ENCODE measurements at regions not wholly inside any gene's neighbourhood (a gene's known extent, or its start where the extent isn't known, plus 50 kb on each side); places are given as distances from the start of the nearest gene placed in this dataset.
A peak's percentile ranks its signal among the peaks of the same experiment; 100 is the strongest.
"Not testable (repeated sequence)": the region's sequence is repeated elsewhere in the genome, so short reads cannot be mapped to it uniquely, and the experiment has no call there.

DNA sequence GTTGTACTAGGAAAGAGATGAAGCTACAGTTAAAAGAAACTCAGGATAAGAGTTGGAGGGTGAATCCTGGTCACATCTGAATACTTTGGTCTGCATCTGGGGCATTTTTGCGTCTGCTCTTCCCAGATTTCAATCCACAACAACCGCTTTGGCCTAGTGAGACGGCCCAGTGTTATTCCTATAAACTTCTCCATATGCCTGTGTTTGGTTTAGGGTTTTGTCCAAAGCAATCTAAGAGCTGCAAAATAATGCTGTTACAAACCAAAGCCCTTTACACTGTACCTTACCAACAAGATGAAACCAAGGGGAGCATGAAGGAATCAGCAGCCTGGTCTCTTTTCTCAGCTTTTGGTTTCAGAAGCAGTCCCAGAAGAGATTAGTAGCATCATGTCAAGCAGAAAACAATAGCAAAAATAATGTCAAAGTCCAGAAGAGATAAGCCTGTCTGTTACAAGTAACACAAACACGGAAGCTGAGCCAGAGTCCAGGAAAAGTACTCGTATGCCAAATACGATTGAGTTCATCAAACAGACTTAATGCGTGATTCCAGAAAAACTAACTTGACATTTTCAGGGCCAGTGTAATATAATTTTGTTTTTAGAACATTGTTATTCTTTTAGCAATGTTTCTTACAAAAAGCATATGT is 379.9 kb upstream of the ACO1 start:
- no peak for DNase-seq (ENCODE audit: low read depth)

DNA sequence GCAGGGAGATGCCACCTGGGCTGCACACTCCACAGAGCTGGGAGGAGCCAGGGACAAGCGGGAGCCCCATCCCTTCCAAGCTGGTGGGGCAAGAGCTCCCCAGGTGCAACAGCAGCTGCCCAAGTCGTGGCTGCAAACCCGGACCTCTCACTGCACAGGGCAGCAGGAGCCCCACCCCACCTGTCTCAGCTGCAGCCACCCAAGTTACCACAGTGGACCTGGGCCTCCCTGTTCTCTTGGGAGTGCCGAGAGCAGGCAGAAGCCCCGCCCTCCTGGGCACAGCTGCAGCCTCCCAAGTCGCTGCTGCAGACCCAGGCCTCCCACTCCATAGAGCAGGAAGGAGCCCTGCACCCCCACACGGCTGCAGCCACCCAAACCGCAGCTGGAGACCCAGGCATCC is 374.1 kb upstream of the ACO1 start:
- DNase-seq (ENCODE audit: low read depth), result no peak

DNA sequence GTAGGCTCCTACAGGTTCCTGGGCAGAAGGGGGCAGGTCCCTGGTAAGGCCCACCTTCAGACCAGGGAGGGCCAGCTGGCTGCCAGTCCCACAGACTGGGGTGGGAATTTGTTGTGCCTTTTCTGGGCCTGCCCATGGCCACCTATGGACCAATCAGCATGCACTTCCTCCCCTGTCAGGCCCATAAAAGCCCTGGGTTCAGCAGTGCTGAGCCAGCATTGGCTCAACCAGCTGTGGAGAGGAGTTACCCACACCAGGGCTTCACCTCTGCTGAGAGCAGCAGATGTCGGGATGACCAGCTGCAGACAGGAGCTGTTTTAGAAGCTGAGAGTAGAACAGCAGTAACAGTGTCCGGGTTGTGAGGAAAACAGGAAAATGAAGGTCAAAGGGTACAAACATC is 373.4 kb upstream of the ACO1 start:
- no peak for DNase-seq (ENCODE audit: low read depth)

DNA sequence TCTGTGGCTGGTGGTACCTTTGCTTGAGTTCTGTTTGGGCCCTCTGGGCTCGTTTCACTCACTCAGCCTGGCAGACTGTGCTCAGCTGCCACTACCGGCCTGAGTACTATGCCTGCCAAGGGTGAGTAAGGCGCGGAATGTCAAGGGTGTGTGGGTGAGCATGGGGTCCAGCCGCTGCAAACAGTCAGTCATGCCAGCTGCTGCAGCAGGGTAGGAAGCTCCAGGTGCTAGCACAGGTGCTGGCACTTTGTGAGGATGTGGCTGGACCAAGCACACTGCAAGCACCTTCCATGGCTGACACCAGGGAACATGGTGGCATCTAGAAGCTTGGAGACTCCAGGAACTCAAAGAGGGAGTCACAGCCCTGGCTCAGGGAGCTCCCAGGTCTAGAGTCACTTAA is 368.6 kb upstream of the ACO1 start:
- no peak for DNase-seq (ENCODE audit: low read depth)

DNA sequence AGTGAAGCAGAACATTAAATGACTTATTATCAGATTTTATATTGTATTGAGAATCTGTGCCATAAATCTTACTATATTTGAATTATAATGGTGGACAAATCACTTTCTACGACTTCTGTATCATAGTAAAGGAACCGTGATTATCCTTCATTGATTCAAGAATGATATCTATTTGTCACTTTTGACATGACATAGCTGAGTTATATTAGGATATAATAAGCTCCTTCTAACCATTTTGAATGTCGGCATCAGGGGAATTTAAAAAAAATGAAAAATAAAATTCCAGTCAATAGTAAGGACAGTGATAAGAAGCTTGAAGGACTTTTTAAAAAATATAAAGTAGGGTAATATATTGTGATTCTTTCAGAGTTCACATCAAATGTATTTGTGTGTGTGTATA is 338.9 kb upstream of the ACO1 start:
- no peak for DNase-seq (ENCODE audit: low read depth)

DNA sequence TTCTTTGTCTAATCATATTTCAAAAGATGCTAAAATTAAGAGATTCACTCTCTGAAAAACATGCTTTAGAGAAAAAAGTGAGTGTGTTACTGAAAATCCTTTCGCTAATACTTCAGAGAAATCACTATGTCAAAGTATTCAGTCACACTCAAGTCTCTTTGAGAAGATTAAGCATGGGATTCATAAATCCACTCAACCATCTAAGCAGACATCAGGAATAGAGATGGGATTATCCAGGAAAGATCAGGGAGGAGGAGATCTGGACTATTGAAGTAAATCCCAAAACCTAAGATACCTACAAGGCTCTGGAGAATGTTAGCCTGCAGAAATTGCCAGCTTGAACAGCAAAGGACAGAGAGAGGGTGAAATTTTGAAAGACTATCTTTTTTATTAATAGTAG is 317.2 kb upstream of the ACO1 start:
- no peak for DNase-seq (ENCODE audit: low read depth)

DNA sequence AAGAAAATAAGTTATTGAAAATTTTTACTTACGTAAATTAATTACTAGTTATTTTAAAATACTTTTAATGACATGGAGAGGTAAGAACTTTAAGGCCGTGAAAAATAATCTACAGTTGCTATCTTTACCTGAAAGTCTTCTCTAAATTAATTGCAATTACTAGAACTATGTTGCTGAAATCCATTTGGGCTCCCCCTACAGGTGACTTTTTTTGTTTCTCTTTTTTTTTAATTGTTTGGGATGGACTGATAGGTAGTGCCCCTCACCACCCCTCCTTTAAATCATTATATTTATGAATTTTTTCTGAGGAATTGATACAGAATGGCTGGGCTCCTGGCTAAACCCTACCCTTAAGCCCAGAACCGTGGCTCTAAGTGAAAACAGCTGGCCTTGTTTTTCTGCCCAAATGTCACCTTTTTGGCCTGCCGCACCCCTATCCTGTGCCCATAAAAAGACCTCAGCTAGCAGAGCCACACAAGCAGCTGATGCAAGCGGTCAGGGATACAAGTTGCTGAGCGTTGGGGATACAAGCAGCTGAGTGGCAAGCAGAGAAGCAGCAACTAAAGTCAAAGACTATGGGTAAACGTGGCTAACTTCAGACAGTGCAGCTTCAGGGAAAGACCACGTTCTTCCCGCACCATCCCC is 315.2 kb upstream of the ACO1 start:
- DNase-seq (ENCODE audit: low read depth), result no peak

DNA sequence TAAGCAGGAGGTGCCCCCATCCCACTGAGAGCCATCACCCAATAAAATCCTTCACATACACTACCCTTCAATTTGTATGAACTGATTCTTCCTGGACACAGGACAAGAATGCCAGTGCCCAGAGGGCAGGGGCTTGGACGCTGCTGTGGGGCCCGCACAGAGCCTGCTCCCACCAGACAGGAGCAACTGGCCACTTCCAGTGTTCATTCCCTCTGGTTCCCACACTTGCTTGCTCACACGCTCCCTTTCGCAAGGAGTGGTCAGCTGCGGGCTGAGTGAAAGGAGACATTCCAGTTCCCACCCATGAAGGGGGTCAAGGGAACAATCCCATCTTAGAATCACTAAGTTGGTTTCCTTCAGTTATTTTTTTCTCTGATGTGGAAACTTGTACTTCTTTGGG is 314.5 kb upstream of the ACO1 start:
- DNase-seq (ENCODE audit: low read depth), result no peak

DNA sequence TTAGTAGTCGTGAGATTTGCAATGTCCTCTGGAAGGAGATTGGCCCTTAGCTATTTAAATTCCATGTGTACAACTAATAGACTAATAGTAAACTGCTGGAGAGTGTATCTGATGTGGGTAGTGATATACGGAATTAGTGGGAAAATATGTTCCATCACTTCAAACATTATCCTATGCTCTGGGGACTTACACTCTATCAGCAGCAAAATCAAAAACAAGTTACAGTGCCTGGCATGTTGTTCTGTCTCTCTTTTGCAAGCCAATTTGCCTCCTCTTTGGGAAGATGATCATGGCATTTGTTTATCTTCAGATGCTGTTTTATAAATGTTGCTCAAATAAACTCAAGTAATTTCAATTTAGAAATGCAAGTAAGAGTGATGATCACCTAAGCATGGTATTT is 311.9 kb upstream of the ACO1 start:
- no peak for DNase-seq (ENCODE audit: low read depth)

DNA sequence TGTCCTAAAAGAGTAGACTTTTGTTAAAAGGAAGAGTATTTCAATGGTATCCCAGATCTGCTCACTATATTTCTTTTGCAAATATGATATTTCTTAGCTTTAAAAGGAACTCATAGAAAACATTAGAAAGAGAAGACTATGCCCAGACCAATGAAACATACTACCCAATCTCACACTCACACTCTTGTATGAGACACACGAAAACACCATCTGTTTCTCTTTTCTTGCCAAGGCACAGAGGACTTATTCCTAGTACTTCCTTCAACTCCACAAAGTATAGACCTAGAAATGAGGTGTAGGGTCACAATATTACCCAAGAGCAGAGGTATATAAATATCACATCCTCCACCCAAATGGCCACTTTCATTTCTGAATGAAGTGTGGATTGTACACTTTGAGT is 292.4 kb upstream of the ACO1 start:
- DNase-seq (ENCODE audit: low read depth), result no peak

DNA sequence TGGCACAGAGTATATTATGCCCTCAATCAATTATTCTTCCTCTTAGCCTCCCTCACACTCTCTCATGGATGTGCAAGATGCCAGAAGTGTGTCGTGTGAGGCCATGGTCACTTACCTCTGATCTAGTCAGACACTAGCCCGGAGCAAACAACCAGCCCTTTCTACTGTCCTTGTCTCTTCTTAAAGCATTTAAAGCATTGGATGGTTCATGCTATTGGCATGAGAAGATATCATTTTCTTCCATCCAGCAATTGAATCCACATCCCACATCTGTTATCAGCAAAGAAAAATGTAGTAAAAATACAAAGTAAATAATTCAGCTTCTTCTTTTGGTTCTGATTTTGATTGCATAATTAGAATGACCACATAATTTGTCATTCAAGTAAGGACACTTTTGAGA is 267.2 kb upstream of the ACO1 start:
- DNase-seq (ENCODE audit: low read depth), result no peak

DNA sequence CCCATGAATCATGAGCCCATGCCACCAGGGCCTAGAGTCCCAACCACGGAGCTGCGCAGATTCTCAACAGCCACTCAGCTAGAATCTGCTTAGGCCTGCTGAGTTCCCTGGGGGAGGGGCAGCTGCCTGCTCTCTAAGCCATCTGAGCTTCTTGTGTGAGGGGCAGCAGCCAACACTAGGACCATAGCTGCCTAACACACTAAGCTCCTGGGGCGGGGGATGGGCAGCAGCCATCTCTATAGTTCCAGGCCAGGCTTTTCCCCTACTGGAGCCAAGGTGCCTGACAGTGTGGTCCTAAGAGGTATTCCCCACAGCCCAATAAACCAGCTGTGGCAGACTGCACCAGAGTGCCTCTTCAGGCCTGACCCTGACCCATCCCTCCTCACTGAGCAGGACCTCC is 255.9 kb upstream of the ACO1 start:
- DNase-seq (ENCODE audit: low read depth), result no peak

DNA sequence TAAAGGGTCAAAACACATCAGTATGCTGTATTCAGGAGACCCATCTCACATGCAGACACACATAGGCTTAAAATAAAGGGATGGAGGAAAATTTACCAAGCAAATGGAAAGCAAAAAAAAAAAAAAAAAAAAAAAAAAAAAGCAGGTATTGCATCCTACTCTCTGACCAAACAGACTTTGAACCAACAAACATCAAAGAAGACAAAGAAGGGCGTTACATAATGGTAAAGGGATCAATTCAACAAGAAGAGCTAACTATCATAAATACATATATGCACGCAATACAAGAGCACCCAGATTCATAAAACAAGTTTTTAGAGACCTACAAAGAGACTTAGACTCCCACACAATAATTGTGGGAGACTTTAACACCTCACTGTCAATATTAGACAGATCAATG is 253.7 kb upstream of the ACO1 start:
- not testable (repeated sequence) for DNase-seq (ENCODE audit: low read depth)

DNA sequence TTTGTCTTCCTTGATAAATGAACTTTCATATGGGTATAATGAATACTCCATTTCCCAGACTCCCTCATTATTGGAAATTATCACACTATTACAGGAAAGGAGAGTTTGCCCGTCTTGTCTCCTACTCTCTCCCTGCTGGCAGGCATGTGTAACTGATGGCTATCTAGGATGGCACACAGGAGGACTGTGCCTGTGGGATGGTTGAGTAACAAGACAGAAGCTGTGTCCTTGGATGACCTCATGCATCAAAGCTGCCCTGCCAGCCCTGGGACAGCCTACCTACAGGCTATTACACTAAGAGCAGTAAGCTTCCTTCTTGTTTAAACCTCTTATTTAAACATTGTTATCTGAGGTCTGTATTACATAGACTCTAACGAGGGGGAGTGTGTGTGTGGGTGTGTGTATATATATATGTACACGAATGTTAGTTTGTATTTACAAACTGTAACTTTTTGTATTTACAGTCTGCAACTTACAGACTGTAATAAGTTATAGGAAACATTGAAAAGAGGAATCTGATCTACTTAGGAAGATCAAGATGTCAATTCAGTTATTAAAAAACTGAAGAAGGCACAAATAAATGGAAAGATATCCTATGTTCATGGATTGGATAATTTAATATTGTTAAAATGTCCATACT is 247.6 kb upstream of the ACO1 start:
- DNase-seq (ENCODE audit: low read depth), result no peak

DNA sequence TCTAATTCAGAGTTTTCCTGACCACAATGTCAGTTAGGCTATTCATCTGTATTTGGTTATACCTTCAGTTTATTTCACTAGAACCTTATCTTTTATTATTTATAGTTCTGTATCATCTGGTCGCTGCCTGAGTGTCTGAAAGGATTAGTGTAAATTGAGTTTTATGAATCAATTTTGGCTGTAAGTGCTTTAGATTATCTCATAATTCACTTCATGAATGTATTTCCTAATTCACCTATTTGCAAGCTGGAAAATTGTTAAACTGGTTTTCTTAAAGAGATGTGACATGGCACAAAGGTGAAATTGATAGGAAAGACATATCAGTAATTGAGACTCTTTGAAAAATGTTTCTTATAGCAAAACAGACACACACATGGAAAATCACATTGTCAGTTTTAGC is 242.4 kb upstream of the ACO1 start:
- no peak for DNase-seq (ENCODE audit: low read depth)

DNA sequence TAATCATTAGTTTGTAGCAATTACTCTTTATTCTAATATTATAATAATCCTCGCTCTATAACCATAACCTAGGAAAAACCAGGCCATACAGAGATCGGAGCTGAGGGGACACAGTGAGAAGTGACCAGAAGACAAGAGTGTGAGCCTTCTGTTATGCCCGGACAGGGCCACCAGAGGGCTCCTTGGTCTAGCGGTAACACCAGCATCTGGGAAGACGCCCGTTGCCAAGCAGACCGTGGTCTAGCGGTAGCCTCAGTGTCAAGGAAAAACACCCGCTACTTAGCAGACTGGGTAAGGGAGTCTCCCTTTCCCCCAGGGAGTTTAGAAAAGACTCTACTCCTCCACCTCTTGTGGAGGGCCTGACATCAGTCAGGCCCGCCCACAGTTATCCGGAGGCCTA is 235.9 kb upstream of the ACO1 start:
- DNase-seq (ENCODE audit: low read depth), result not testable (repeated sequence)

DNA sequence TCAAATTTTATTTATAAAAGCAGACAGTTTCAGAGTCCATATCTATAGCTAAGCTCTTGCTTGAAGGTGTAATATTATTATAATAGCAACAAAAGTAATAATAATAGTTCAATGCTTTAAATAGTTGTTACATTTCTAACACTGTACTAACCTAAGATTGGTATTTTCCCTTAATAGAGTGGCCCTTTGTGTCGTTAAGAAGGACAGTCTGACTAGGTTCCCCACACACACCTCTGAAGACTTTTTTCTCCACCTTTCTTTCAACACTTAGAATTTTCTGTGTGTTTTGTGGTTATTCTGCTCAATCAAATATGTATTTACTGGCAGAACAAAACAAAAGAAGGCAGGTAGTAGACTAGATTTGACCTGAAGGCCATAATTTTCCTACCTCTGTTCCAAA is 223.2 kb upstream of the ACO1 start:
- no peak for DNase-seq (ENCODE audit: low read depth)

DNA sequence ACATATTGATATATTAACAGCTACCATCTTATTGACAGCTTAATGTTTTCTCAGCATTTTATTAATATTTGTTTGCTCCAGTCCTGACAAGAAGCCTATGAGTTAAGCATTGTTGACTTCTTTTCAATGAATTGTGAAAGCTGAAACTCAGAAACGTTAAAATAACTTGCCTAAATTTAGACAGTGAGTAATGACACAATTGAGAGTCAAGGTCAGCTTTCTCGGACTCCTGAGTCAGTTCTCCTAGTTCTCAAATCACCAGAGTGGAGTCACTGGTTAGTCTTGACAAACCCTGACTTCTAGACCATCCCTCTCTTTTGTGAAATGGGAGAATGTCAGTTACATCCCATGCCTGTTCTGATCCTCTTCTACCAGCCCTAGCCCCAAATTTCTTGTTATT is 222.7 kb upstream of the ACO1 start:
- peak; percentile 37 for DNase-seq (ENCODE audit: low read depth)

DNA sequence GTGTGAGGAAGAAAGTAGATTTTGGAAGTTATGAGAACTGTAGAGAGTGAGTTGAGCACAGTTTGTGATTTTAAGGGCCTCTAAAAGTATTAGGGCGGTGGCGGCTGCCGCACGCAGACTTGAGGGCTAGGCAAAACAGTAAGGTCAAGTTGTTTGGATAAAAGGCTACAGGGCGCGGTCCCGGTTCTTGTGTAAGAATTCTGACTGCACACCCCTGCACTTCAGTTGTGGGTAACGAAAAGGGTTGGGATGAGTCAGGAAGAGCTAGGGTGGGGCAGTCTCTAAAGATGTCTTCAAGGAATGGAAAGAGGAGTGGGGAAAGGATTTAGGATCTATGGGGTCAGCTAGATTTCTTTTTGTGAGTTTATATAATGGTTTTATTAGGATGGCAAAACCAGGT is 218.1 kb upstream of the ACO1 start:
- DNase-seq (ENCODE audit: low read depth), result not testable (repeated sequence)

DNA sequence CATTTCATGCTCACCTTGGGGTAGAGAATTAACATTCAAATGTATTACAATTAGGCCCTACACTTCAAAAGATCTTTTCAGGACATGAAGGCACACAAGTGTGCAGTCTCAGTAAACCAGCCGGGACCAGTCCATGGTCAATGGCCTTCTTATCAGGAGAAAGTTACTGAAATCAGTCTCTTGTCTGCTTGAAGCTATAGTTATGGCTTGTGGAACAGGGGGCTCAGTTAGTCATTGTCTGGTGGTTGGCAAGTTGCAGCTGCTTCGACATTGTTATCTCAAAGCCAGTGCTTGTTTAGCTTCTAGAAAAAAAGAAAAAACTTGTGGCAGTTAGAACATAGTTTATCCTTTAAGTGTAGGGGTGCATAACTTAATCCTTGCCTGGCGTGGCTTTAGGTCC is 213.1 kb upstream of the ACO1 start:
- DNase-seq (ENCODE audit: low read depth), result no peak

DNA sequence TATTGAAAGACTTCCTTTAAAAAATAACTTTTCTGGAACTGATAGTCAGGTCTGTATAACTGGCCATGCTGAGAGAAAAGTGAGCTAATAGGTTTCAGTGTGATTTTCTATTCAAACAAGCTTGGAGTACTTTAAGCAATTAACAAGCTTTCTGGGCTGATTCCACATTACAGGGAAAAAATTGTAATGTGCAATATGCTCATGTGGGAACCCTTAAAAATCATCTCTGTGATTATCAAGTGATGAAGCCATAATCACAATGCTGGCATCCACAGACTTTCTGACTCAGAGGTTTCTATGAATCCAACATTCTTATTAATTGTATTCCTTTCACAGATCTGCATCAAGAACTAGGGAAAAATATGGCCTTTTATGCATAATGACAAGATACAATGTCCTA is 212.2 kb upstream of the ACO1 start:
- DNase-seq (ENCODE audit: low read depth), result no peak

DNA sequence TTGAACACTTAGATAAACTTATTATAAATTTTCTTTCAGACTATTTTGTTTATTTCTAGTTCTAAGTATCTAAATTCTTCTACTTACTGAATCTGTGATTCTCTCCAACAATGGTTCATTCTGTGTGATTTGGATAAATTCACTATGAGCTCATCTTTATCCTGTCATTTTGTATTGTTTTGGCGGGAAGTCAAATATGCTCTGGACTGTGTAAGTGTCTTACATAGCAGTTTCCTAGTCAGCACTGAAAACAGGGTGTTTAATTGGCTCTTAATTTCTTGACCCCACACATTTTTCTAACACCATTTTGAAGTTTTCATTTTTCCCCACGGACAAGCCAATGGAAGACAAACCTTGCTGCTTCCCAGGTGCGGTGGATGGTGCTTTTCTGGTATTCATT is 207.0 kb upstream of the ACO1 start:
- no peak for DNase-seq (ENCODE audit: low read depth)

DNA sequence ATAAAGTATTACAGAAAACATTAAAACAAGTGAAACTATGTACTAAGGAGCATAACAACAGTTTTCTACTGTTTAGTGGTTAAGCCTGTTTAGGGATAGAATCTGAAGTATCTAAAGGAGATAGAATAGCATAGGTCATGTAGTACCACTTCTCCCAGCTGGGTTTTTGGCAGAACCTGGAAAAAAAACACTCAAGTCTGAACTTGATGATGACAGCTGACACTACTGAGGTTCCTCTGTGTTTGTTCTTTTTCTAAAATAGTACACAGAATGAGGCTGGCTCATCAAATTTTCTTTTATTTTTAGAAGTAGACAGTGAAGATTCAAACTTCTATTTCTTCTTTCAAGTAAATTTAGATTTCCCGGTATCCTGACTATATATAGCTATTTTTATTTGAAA is 203.8 kb upstream of the ACO1 start:
- DNase-seq (ENCODE audit: low read depth), result no peak

DNA sequence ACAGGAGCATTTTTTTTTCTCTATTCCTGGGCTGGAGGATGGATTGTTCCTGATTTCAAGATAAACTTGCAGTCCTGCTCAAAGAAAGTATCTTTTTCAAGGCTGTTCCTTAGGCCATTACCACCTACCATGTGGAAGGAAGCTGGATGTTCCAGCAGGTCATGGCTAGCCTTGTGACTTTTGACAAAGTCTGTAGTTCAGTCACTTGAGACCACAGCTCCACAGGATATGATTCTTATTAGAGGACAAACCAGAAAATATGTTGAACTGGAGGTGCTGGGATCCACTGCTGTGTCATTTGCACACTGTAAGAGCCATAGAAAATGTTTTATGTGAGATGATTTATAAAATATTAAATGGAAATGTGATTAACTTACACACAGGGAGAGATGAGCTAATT is 184.2 kb upstream of the ACO1 start:
- no peak for DNase-seq (ENCODE audit: low read depth)

Data from stromal cell of bone marrow (primary cell).